HL-60 (cell line): ENCODE measurements at regions not wholly inside any gene's neighbourhood (a gene's known extent, or its start where the extent isn't known, plus 50 kb on each side); places are given as distances from the start of the nearest gene placed in this dataset.
"Not testable (repeated sequence)": the region's sequence is repeated elsewhere in the genome, so short reads cannot be mapped to it uniquely, and the experiment has no call there.

Source experiments
- DNase-seq, 2 experiments: peaks; one replicate each; pipeline ENCODE4 v3.0.0-alpha.2; 2010 to 2020; ENCODE audit warnings: low read depth in 1 of 2, low spot score in 1 of 2
- H3K27ac ChIP-seq: fragments of 250-450 bp; sonication (Bioruptor Pico); replicated peaks from 2 replicates; pipeline ENCODE4 v1.5.1; 2020; ENCODE audit warnings: mild to moderate bottlenecking, moderate library complexity
- H3K27me3 ChIP-seq: fragments of 250-450 bp; sonication (Bioruptor Pico); 2 replicates; pipeline ENCODE4 v1.5.1; 2021; ENCODE audit warnings: mild to moderate bottlenecking, moderate library complexity; ENCODE audit not compliant: insufficient read depth, poor library complexity, severe bottlenecking
- H3K4me3 ChIP-seq: replicated peaks from 2 replicates; pipeline ENCODE4 v1.5.1; 2011; ENCODE audit warnings: mild to moderate bottlenecking, control low read depth, low read length; ENCODE audit not compliant: insufficient read depth
- GABPA ChIP-seq: IDR thresholded peaks from 2 replicates; pipeline ENCODE4 v1.6.1; 2012; ENCODE audit warnings: low read depth
- POLR2AphosphoS5 ChIP-seq: IDR thresholded peaks from 2 replicates; pipeline ENCODE4 v1.6.1; 2012; ENCODE audit warnings: low read depth
- SPI1 ChIP-seq: IDR thresholded peaks from 2 replicates; pipeline ENCODE4 v1.6.1; 2012; ENCODE audit warnings: low read depth, mild to moderate bottlenecking, borderline replicate concordance
- TF ChIP-seq, protein P1 (sequence below): IDR thresholded peaks from one replicate; pipeline ENCODE4 v1.5.1; 2011; ENCODE audit warnings: low read length, control low read depth, inconsistent platforms; ENCODE audit not compliant: insufficient read depth
- TF ChIP-seq, protein P2 (sequence below): IDR thresholded peaks from 2 replicates; pipeline ENCODE4 v1.6.1; 2012; ENCODE audit warnings: low read depth; ENCODE audit not compliant: insufficient replicate concordance

GRCh38 chr4:156111686-156112085 lies 158.0 kb upstream of the CTSO start:
- no peak overlapping the region for H3K27ac ChIP-seq
- TF ChIP-seq, protein P1, sequence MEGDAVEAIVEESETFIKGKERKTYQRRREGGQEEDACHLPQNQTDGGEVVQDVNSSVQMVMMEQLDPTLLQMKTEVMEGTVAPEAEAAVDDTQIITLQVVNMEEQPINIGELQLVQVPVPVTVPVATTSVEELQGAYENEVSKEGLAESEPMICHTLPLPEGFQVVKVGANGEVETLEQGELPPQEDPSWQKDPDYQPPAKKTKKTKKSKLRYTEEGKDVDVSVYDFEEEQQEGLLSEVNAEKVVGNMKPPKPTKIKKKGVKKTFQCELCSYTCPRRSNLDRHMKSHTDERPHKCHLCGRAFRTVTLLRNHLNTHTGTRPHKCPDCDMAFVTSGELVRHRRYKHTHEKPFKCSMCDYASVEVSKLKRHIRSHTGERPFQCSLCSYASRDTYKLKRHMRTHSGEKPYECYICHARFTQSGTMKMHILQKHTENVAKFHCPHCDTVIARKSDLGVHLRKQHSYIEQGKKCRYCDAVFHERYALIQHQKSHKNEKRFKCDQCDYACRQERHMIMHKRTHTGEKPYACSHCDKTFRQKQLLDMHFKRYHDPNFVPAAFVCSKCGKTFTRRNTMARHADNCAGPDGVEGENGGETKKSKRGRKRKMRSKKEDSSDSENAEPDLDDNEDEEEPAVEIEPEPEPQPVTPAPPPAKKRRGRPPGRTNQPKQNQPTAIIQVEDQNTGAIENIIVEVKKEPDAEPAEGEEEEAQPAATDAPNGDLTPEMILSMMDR, result no peak
- TF ChIP-seq GABPA, result no peak
- TF ChIP-seq POLR2AphosphoS5, result no peak
- TF ChIP-seq, protein P2, sequence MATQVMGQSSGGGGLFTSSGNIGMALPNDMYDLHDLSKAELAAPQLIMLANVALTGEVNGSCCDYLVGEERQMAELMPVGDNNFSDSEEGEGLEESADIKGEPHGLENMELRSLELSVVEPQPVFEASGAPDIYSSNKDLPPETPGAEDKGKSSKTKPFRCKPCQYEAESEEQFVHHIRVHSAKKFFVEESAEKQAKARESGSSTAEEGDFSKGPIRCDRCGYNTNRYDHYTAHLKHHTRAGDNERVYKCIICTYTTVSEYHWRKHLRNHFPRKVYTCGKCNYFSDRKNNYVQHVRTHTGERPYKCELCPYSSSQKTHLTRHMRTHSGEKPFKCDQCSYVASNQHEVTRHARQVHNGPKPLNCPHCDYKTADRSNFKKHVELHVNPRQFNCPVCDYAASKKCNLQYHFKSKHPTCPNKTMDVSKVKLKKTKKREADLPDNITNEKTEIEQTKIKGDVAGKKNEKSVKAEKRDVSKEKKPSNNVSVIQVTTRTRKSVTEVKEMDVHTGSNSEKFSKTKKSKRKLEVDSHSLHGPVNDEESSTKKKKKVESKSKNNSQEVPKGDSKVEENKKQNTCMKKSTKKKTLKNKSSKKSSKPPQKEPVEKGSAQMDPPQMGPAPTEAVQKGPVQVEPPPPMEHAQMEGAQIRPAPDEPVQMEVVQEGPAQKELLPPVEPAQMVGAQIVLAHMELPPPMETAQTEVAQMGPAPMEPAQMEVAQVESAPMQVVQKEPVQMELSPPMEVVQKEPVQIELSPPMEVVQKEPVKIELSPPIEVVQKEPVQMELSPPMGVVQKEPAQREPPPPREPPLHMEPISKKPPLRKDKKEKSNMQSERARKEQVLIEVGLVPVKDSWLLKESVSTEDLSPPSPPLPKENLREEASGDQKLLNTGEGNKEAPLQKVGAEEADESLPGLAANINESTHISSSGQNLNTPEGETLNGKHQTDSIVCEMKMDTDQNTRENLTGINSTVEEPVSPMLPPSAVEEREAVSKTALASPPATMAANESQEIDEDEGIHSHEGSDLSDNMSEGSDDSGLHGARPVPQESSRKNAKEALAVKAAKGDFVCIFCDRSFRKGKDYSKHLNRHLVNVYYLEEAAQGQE, result no peak
- no peak for TF ChIP-seq SPI1
- H3K4me3 ChIP-seq, result no peak overlapping the region

GRCh38 chr4:156109943-156110900 lies 156.6 kb upstream of the CTSO start:
- Histone ChIP-seq H3K27me3 (no peaks in the 10 kb centered on the region), H3K4me3 (no peak overlapping the region), H3K27ac (peak overlapping the region; percentile 43)
- TF ChIP-seq, protein P1, result no peak
- TF ChIP-seq, protein P2, result no peak
- TF ChIP-seq POLR2AphosphoS5 (no peak), GABPA (no peak), SPI1 (no peak)
- DNase-seq, result peak; percentile 3 to 67

More at GRCh38 chr4:156111686-156112085, 158.0 kb upstream of the CTSO start:
- no peaks in the 10 kb centered on the region for H3K27me3 ChIP-seq
- DNase-seq, result no peak

- not testable (repeated sequence) for H3K27me3 ChIP-seq, DNase-seq, H3K4me3 ChIP-seq
- H3K27ac ChIP-seq, result peak overlapping the region; percentile 39; the same call in 1 of the 2 replicates
Observed at GRCh38 chr4:156109087-156109486, 155.4 kb upstream of the CTSO start.

DNA sequence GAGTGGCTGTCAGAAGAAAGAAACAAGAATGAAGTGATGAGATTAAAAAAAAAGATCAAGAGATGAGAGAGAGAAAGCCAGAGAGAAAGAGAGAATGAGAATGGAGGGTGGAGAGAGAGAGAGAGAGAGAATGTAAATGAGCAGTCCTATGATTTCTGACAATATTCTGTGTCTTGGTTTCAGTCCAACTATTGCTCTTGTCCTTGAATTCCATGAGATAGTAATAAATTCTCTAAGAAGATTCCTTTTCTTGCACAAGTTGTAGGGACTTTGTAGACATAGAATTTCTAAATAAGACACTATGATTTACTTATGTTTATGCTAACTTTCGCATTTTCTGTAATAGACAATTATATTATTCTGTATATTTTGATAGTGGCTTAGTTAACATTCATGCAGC lies 149.6 kb upstream of the CTSO start:
- Histone ChIP-seq H3K4me3 (no peak overlapping the region), H3K27me3 (no peaks in the 10 kb centered on the region), H3K27ac (no peak overlapping the region)
- TF ChIP-seq, protein P2, result no peak
- TF ChIP-seq SPI1 (no peak), GABPA (no peak), POLR2AphosphoS5 (no peak)
- TF ChIP-seq, protein P1, result no peak
- no peak for DNase-seq
